Thyroid gland (tissue), 4 donors: ENCODE measurements at regions not wholly inside any gene's neighbourhood (a gene's known extent, or its start where the extent isn't known, plus 50 kb on each side); places are given as distances from the start of the nearest gene placed in this dataset.
"Not testable (repeated sequence)": the region's sequence is repeated elsewhere in the genome, so short reads cannot be mapped to it uniquely, and the experiment has no call there.

ENCODE experiments used
- DNase-seq, 2 donors: peaks; one replicate each; pipeline ENCODE4 v3.0.0-alpha.2; 2019
- H3K27ac ChIP-seq, 3 donors: fragments of 200-600 bp; sonication (generic); 1 replicate in 2 of 3; 2 replicates in 1 of 3; pipeline ENCODE4 v1.5.1; 2016 to 2019; ENCODE audit warnings: mild to moderate bottlenecking in 1 of 3, moderate library complexity in 1 of 3
- H3K27me3 ChIP-seq: fragments of 200-600 bp; sonication (generic); one replicate; pipeline ENCODE4 v1.5.1; 2019
- H3K36me3 ChIP-seq, 2 donors: fragments of 200-600 bp; sonication (generic); one replicate each; pipeline ENCODE4 v1.5.1; 2016 to 2019
- H3K4me1 ChIP-seq, 2 donors: fragments of 200-600 bp; sonication (generic); one replicate each; pipeline ENCODE4 v1.5.1; 2017 to 2019
- H3K4me3 ChIP-seq, 3 donors: fragments of 200-600 bp; sonication (generic); replicated peaks in 1 of 3; 1 replicate in 2 of 3; 2 replicates in 1 of 3; pipeline ENCODE4 v1.5.1; 2016; ENCODE audit warnings: mild to moderate bottlenecking in 1 of 3
- H3K9me3 ChIP-seq: fragments of 200-600 bp; sonication (generic); one replicate; pipeline ENCODE4 v1.5.1; 2017
- CTCF ChIP-seq, 6 experiments: fragments of 200-600 bp in 3 of 6; fragments of 450-650 bp in 3 of 6; sonication (generic) in 3 of 6; IDR thresholded peaks; one replicate each; pipeline ENCODE4 v1.5.1; 2016 to 2019; ENCODE audit warnings: antibody characterized with exemption in 6 of 6, mild to moderate bottlenecking in 2 of 6, inconsistent platforms in 1 of 6, moderate library complexity in 1 of 6
- POLR2A ChIP-seq, 2 donors: fragments of 450-650 bp; IDR thresholded peaks; one replicate each; pipeline ENCODE4 v1.6.1; 2017; ENCODE audit warnings: antibody characterized with exemption in 2 of 2, mild to moderate bottlenecking in 2 of 2, moderate library complexity in 1 of 2
- WGBS, 2 donors: methylation state at CpG; one replicate each; pipeline ENCODE4 v1.1.5; 2017; 5-methylcytosine and 5-hydroxymethylcytosine counted together
- intact Hi-C: fragments of 100-400 bp; cut with DNase I; formaldehyde crosslinking; loops from one replicate; pipeline ENCODE4 v1.15.1; 2023

DNA sequence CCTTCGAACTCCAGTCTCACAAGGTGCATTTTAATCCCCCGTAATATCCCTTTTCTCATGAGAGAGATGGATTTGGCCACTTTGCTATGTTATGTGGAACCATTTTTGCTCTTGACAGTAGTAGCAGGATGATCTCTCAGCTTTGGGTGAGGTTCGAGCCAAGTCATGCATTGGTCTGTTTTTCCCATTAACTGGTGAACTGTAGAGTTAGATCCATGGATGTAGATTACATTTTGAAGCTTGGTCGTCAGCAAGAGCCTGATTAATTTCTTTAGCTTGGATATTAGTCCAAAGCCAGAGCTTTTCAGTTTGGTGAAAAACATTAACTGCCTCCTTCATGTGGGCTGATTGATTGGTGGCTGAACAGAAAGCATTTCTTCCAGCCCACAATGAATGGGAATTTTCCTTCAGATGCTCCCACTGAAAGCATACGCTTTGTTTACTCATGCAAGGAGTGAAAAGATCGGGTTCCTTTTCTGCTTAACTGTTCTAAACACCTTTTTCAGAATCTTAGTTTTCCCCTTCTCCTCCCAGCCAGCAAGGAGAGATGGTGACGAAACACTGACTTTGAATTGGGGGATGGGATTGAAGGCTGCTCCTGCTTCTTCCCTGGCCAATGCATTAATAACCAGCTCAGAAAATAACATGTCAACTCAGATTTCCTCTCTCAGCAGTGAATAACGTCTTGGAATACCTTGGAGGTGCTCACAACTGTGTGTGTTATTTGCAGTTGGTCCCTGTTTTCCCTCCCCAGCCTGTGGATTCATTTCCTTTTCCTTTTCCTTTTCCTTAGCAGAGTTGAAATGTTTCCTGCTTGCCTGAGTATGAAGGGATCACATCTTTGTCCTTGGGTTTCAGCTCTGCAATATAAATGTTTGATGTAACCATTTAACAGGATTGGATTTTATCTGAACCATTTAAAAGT, 351.8 kb upstream of the FZD8 start:
- TF ChIP-seq CTCF (IDR thresholded peaks at IDR 0.05) (no peak), POLR2A (IDR thresholded peaks at IDR 0.05) (no peak)
- no peaks in the 10 kb centered on the region for H3K36me3 ChIP-seq
- H3K9me3 ChIP-seq, result no peaks in the 10 kb centered on the region
- intact Hi-C loops, result no loop called here
- H3K4me3 ChIP-seq, result no peak overlapping the region
- H3K27ac ChIP-seq, result no peak overlapping the region
- WGBS, 2 donors, result 73 to 74% methylated on average over 8 of the region's 8 CpGs
- no peaks in the 10 kb centered on the region for H3K4me1 ChIP-seq
- no peaks in the 10 kb centered on the region for H3K27me3 ChIP-seq
- DNase-seq, result no peak

- Histone ChIP-seq H3K9me3 (no peaks in the 10 kb centered on the region), H3K4me1 (no peaks in the 10 kb centered on the region), H3K4me3 (no peak overlapping the region), H3K27ac (no peak overlapping the region), H3K36me3 (no peaks in the 10 kb centered on the region), H3K27me3 (no peaks in the 10 kb centered on the region)
- intact Hi-C loops, result no loop called here
- DNase-seq, result no peak
- TF ChIP-seq CTCF (IDR thresholded peaks at IDR 0.05), result no peak
- TF ChIP-seq POLR2A (IDR thresholded peaks at IDR 0.05), result no peak
These were observed 350.0 kb upstream of the FZD8 start for GRCh38 chr10:35992107-35992506.

- Histone ChIP-seq H3K36me3 (no peaks in the 10 kb centered on the region), H3K27ac (no peak overlapping the region), H3K9me3 (no peaks in the 10 kb centered on the region), H3K4me1 (peaks cover 0 to 16% of the 10 kb centered on the region in 2 donors), H3K4me3 (no peak overlapping the region), H3K27me3 (no peaks in the 10 kb centered on the region)
- no peak for DNase-seq
- WGBS, 2 donors, result 74 to 79% methylated on average over 7 of the region's 7 CpGs
- TF ChIP-seq CTCF (IDR thresholded peaks at IDR 0.05) (no peak), POLR2A (IDR thresholded peaks at IDR 0.05) (no peak)
- intact Hi-C loops, result no loop called here
These were observed 344.8 kb upstream of the FZD8 start for GRCh38 chr10:35986756-35987502.

DNA sequence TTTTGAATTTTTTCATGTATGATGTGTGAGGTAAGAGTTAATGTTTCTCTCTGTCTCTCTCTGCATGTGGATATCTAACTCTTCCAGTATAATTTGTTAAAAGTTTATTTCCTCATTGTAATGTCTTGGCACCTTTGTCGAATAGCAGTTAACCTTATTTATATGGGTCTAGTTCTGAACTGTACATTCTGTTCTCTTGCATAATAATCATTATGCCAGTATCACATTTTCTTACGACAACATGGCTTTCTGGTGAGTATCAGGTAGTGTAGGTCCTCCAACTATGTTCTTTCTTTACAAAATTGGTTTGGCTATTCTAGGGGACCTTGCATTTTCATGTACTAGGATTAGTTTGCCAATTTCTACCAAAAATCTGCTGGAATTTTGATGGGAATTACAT, 337.0 kb upstream of the FZD8 start:
- H3K4me3 ChIP-seq, result no peak overlapping the region
- 85 to 89% methylated on average over 2 of the region's 2 CpGs for WGBS, 2 donors
- intact Hi-C loops, result no loop called here
- no peak overlapping the region for H3K27ac ChIP-seq
- no peaks in the 10 kb centered on the region for H3K36me3 ChIP-seq
- no peaks in the 10 kb centered on the region for H3K9me3 ChIP-seq
- TF ChIP-seq CTCF (IDR thresholded peaks at IDR 0.05), result no peak
- no peak for TF ChIP-seq POLR2A (IDR thresholded peaks at IDR 0.05)
- no peak for DNase-seq
- H3K27me3 ChIP-seq, result no peaks in the 10 kb centered on the region
- H3K4me1 ChIP-seq, result peaks cover 0 to 3% of the 10 kb centered on the region in 2 donors

GRCh38 chr10:35973912-35974591, 332.0 kb upstream of the FZD8 start:
- H3K9me3 ChIP-seq, H3K4me3 ChIP-seq, H3K4me1 ChIP-seq, intact Hi-C loops, H3K27me3 ChIP-seq, DNase-seq, H3K36me3 ChIP-seq, H3K27ac ChIP-seq: not testable (repeated sequence)
- WGBS, 2 donors, result 83 to 85% methylated on average over 5 of the region's 5 CpGs
